ENCODE measurements at regions not wholly inside any gene's neighbourhood (a gene's known extent, or its start where the extent isn't known, plus 50 kb on each side); places are given as distances from the start of the nearest gene placed in this dataset.

DNA sequence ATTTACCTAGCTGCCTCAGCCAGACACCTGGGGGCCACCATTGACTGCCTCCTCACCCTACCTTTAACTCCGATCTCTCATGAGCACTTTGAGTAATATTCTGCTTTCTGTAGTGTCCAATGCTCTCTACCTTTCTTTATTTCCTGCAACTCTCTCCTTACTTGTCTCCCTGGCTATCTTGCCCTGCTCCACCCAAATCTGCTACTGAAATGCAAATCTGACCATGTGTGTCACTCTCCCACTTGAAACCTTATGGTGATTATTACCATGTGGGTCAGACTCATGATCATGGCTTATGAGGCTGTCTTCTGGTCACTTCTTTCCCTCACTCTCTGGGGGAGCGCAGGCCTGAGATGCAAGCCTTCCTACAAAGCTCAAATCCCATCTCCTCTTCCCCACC lies 83.3 kb downstream of the INSIG2 start:
- TF ChIP-seq POLR2A (IDR thresholded peaks at IDR 0.05) = no peak
- TF ChIP-seq, protein P1, sequence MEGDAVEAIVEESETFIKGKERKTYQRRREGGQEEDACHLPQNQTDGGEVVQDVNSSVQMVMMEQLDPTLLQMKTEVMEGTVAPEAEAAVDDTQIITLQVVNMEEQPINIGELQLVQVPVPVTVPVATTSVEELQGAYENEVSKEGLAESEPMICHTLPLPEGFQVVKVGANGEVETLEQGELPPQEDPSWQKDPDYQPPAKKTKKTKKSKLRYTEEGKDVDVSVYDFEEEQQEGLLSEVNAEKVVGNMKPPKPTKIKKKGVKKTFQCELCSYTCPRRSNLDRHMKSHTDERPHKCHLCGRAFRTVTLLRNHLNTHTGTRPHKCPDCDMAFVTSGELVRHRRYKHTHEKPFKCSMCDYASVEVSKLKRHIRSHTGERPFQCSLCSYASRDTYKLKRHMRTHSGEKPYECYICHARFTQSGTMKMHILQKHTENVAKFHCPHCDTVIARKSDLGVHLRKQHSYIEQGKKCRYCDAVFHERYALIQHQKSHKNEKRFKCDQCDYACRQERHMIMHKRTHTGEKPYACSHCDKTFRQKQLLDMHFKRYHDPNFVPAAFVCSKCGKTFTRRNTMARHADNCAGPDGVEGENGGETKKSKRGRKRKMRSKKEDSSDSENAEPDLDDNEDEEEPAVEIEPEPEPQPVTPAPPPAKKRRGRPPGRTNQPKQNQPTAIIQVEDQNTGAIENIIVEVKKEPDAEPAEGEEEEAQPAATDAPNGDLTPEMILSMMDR (IDR thresholded peaks at IDR 0.05) = no peak

All from adrenal gland (tissue), 5 donors.